ENCODE measurements at regions not wholly inside any gene's neighbourhood (a gene's known extent, or its start where the extent isn't known, plus 50 kb on each side); places are given as distances from the start of the nearest gene placed in this dataset.

DNA sequence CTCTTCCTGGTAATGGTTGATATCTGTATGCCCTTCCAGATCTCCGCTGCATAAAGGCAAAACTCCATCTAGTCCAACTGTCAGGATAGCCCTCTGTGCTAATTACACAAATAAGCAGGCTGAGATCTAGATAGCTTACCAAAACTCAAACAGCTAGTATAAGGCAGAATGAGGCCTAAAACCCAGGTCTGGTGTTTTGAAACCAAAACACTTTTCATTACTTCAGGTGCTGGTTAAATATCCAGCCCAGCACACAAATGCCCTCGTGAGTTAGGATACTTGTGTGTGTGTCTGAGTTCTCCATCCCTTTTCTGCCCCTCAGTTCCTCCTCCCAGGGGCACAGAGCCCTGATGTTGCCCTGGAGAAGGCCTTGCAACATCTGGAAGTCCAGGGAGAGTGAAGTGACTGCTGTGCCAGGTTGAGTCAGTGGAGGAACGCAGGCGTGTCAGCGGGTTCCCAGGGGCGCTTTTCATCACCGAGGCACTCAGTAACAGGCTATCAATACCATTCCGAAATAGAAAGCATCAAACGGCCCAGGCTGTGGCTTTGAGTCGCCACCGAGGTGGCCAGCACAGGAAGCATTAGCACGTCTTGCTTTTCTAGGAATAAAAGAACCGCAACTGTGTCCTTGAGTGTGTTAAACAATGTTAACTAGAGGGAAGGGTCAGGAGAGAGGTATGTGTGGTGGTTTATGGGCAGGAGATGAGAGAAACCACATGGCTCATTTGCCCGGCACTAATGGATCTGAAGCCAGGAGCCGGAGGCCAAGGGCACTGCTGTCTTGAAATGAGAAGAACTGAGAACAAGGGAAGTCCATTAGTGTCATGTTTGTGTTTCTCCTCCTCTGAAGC is 90.7 kb upstream of the WLS start:
- Histone ChIP-seq H3K23ac (ENCODE audit: insufficient read length, low read depth, low read length) (no peak overlapping the region), H3K18ac (ENCODE audit: insufficient read length, low read depth, low read length) (no peak overlapping the region), H4K91ac (ENCODE audit: insufficient read length, low read depth, low read length) (no peak overlapping the region), H2BK5ac (ENCODE audit: insufficient read length, low read length) (no peak overlapping the region), H3K79me1 (ENCODE audit: insufficient read depth, low read depth, low read length, poor library complexity, severe bottlenecking) (no peaks in the 10 kb centered on the region), H3K79me2 (ENCODE audit: insufficient read depth, low read length) (no peaks in the 10 kb centered on the region), H4K5ac (ENCODE audit: insufficient read length, low read depth, low read length) (no peak overlapping the region), H3K23me2 (ENCODE audit: insufficient read length, low read depth, low read length, poor library complexity, severe bottlenecking) (no peaks in the 10 kb centered on the region), H3K4ac (ENCODE audit: low read depth, low read length) (no peak overlapping the region), H4K20me1 (ENCODE audit: control insufficient read depth, insufficient read depth, insufficient read length) (no peaks in the 10 kb centered on the region), H3K4me1 (ENCODE audit: insufficient read depth, low read length) (no peaks in the 10 kb centered on the region; the same call in 1 of the 2 replicates), H3K14ac (ENCODE audit: insufficient read depth, low read length) (no peak overlapping the region), H3T11ph (ENCODE audit: low read length) (no peak overlapping the region), H2BK12ac (ENCODE audit: insufficient read length, low read depth, low read length) (no peak overlapping the region), H3K27me3 (ENCODE audit: insufficient read depth, low read length) (no peaks in the 10 kb centered on the region), H4K8ac (replicated peaks; ENCODE audit: insufficient read length, low read depth, low read length) (no peak overlapping the region), H3K27ac (ENCODE audit: insufficient read length, low read depth, low read length) (no peak overlapping the region), H2BK120ac (ENCODE audit: low read depth, low read length, poor library complexity, severe bottlenecking) (no peak overlapping the region), H3K9ac (ENCODE audit: extremely low read depth, insufficient read length, low read length) (no peak overlapping the region), H2BK20ac (ENCODE audit: low read depth, low read length, poor library complexity, severe bottlenecking) (no peak overlapping the region), H3K56ac (ENCODE audit: insufficient read length, low read depth, low read length) (no peak overlapping the region), H2AFZ (ENCODE audit: low read length) (no peak overlapping the region), H2BK15ac (ENCODE audit: low read depth, low read length) (no peak overlapping the region), H2AK5ac (ENCODE audit: insufficient read length, low read length) (no peak overlapping the region), H3K4me2 (ENCODE audit: insufficient read depth, insufficient read length, low read length) (no peak overlapping the region), H3K9me3 (ENCODE audit: control insufficient read depth, low read depth, low read length) (no peaks in the 10 kb centered on the region)
- Mint-ChIP-seq H3K36me3 (ENCODE audit: insufficient read depth in 1 of 3, low read depth in 3 of 3) (no peaks in the 10 kb centered on the region), H3K27ac (no peak overlapping the region), H3K9me3 (no peaks in the 10 kb centered on the region), H3K4me3 (no peak overlapping the region), H3K27me3 (ENCODE audit: low read depth) (peaks cover 20% of the 10 kb centered on the region), H3K4me1 (peaks cover 11 to 14% of the 10 kb centered on the region in 2 experiments)
- TF ChIP-seq, protein P1, sequence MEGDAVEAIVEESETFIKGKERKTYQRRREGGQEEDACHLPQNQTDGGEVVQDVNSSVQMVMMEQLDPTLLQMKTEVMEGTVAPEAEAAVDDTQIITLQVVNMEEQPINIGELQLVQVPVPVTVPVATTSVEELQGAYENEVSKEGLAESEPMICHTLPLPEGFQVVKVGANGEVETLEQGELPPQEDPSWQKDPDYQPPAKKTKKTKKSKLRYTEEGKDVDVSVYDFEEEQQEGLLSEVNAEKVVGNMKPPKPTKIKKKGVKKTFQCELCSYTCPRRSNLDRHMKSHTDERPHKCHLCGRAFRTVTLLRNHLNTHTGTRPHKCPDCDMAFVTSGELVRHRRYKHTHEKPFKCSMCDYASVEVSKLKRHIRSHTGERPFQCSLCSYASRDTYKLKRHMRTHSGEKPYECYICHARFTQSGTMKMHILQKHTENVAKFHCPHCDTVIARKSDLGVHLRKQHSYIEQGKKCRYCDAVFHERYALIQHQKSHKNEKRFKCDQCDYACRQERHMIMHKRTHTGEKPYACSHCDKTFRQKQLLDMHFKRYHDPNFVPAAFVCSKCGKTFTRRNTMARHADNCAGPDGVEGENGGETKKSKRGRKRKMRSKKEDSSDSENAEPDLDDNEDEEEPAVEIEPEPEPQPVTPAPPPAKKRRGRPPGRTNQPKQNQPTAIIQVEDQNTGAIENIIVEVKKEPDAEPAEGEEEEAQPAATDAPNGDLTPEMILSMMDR (conservative IDR thresholded peaks at IDR 0.05), result no peak
- no CpG with 5 or more reads among the region's 15 CpGs for WGBS (ENCODE audit: extremely low coverage, insufficient read length, low lambda C conversion rate)
- no peak for DNase-seq
